Spleen (tissue), 11 donors: ENCODE measurements at regions not wholly inside any gene's neighbourhood (a gene's known extent, or its start where the extent isn't known, plus 50 kb on each side); places are given as distances from the start of the nearest gene placed in this dataset.

ENCODE experiments used
- DNase-seq: peaks from one replicate; pipeline ENCODE4 v3.0.0-alpha.2; 2020
- H3K27ac ChIP-seq, 8 donors: fragments of 200-600 bp; sonication (generic) in 7 of 8; 1 replicate in 4 of 8; 2 replicates in 4 of 8; pipeline versions ENCODE4 v1.5.0 to v1.8.0; 2016 to 2021; ENCODE audit warnings: inconsistent platforms in 4 of 8, mild to moderate bottlenecking in 4 of 8, moderate library complexity in 1 of 8
- H3K27me3 ChIP-seq, 7 donors: fragments of 200-600 bp; sonication (generic) in 6 of 7; replicated peaks in 1 of 7; 1 replicate in 4 of 7; 2 replicates in 3 of 7; pipeline versions ENCODE4 v1.5.0 to v1.8.0; 2016 to 2021; ENCODE audit warnings: inconsistent platforms in 3 of 7, mild to moderate bottlenecking in 1 of 7
- H3K36me3 ChIP-seq, 6 donors: fragments of 200-600 bp; sonication (generic) in 5 of 6; 1 replicate in 4 of 6; 2 replicates in 2 of 6; pipeline versions ENCODE4 v1.5.0 to v1.8.0; 2016 to 2021; ENCODE audit warnings: inconsistent platforms in 2 of 6
- H3K4me1 ChIP-seq, 6 donors: fragments of 200-600 bp; sonication (generic) in 5 of 6; 1 replicate in 3 of 6; 2 replicates in 3 of 6; pipeline versions ENCODE4 v1.5.0 to v1.8.0; 2016 to 2021; ENCODE audit warnings: inconsistent platforms in 3 of 6
- H3K4me3 ChIP-seq, 8 donors: fragments of 200-600 bp; sonication (generic) in 7 of 8; 1 replicate in 4 of 8; 2 replicates in 4 of 8; pipeline versions ENCODE4 v1.5.0 to v1.8.0; 2016 to 2021; ENCODE audit warnings: inconsistent platforms in 4 of 8, mild to moderate bottlenecking in 4 of 8, moderate library complexity in 2 of 8
- H3K9me3 ChIP-seq, 8 donors: fragments of 200-600 bp; sonication (generic) in 7 of 8; 1 replicate in 4 of 8; 2 replicates in 4 of 8; pipeline versions ENCODE4 v1.5.0 to v1.8.0; 2016 to 2021; ENCODE audit warnings: inconsistent platforms in 4 of 8
- POLR2A ChIP-seq, 3 donors: fragments of 450-650 bp; IDR thresholded peaks; one replicate each; pipeline ENCODE4 v1.5.1; 2017; ENCODE audit warnings: antibody characterized with exemption in 3 of 3, mild to moderate bottlenecking in 1 of 3
- POLR2AphosphoS5 ChIP-seq, 3 donors: sonication (generic); formaldehyde crosslinking; IDR thresholded peaks; one replicate each; pipeline ENCODE4 v1.5.1; 2017; ENCODE audit warnings: antibody characterized with exemption in 3 of 3
- WGBS, 5 donors: extraction: QIAGEN DNeasy Blood & Tissue Kit in 3 of 5; methylation state at CpG; one replicate each; pipeline versions ENCODE4 v1.1.5 to v1.1.7; 2013 to 2018; 5-methylcytosine and 5-hydroxymethylcytosine counted together
- intact Hi-C: fragments of 100-400 bp; cut with DNase I; formaldehyde crosslinking; loops from one replicate; pipeline ENCODE4 v1.15.0; 2023; ENCODE audit warnings: low total_unique reads
- TF ChIP-seq, protein P1 (sequence below), 11 experiments: fragments of 200-600 bp in 7 of 11; fragments of 450-650 bp in 4 of 11; sonication (generic) in 4 of 11; IDR thresholded peaks in 8 of 11; conservative IDR thresholded peaks in 3 of 11; 1 replicate in 7 of 11; 2 replicates in 4 of 11; pipeline versions ENCODE4 v1.4.0 to v1.8.0; 2016 to 2021; ENCODE audit warnings: antibody characterized with exemption in 11 of 11, inconsistent platforms in 4 of 11, mild to moderate bottlenecking in 1 of 11
- donor health status: healthy with polysubstance abuse.
- donor health status: DM: no; HTN: no; CAD: no; lungs with moderate emphysema.
- donor health status: DM: no; HTN: no; CAD: no.
- donor health status: Bipolar disorder and iron deficiency.
- donor health status: healthy.
- donor health status: DM: no; HTN: no; CAD: no.
- donor health status: DM: yes; HTN: yes; CAD: no.

DNA sequence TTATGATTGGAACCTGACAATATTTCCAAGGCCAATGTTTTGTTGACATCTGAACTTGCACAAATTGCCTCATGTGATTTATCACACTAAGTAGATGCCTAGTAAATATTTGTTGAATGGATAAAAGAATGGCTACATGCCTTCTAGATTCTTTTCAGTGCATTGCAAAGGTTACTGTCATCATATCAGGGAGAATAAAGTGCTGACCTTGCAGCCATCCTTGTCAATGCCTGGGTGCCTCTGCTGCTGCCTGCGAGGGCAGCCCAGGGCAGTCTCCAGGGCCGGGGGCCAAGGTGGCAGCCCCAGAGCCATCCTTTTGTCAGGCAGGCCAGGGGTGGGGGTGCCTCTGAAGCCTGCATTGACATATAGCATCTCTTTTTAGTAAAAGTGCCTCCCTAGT is 325.6 kb upstream of the MTNR1B start:
- TF ChIP-seq, protein P1, sequence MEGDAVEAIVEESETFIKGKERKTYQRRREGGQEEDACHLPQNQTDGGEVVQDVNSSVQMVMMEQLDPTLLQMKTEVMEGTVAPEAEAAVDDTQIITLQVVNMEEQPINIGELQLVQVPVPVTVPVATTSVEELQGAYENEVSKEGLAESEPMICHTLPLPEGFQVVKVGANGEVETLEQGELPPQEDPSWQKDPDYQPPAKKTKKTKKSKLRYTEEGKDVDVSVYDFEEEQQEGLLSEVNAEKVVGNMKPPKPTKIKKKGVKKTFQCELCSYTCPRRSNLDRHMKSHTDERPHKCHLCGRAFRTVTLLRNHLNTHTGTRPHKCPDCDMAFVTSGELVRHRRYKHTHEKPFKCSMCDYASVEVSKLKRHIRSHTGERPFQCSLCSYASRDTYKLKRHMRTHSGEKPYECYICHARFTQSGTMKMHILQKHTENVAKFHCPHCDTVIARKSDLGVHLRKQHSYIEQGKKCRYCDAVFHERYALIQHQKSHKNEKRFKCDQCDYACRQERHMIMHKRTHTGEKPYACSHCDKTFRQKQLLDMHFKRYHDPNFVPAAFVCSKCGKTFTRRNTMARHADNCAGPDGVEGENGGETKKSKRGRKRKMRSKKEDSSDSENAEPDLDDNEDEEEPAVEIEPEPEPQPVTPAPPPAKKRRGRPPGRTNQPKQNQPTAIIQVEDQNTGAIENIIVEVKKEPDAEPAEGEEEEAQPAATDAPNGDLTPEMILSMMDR (IDR thresholded peaks at IDR 0.05 in 8 of 11, conservative IDR thresholded peaks at IDR 0.05 in 3 of 11) = no peak
- TF ChIP-seq POLR2A (IDR thresholded peaks at IDR 0.05) (no peak), POLR2AphosphoS5 (IDR thresholded peaks at IDR 0.05) (no peak)
- DNase-seq = no peak
- no peaks in the 10 kb centered on the region for H3K27me3 ChIP-seq
- H3K36me3 ChIP-seq = no peaks in the 10 kb centered on the region
- H3K4me3 ChIP-seq = no peak overlapping the region
- intact Hi-C loops = loop anchor here (10.0 kb wide), 1 partner anchor 61 kb away; no protein-coding TSS in a partner anchor
- H3K27ac ChIP-seq = no peak overlapping the region
- H3K9me3 ChIP-seq = no peaks in the 10 kb centered on the region
- no peaks in the 10 kb centered on the region for H3K4me1 ChIP-seq
- 75 to 91% (median 85%) methylated on average over 2 of the region's 2 CpGs for WGBS, 5 donors

DNA sequence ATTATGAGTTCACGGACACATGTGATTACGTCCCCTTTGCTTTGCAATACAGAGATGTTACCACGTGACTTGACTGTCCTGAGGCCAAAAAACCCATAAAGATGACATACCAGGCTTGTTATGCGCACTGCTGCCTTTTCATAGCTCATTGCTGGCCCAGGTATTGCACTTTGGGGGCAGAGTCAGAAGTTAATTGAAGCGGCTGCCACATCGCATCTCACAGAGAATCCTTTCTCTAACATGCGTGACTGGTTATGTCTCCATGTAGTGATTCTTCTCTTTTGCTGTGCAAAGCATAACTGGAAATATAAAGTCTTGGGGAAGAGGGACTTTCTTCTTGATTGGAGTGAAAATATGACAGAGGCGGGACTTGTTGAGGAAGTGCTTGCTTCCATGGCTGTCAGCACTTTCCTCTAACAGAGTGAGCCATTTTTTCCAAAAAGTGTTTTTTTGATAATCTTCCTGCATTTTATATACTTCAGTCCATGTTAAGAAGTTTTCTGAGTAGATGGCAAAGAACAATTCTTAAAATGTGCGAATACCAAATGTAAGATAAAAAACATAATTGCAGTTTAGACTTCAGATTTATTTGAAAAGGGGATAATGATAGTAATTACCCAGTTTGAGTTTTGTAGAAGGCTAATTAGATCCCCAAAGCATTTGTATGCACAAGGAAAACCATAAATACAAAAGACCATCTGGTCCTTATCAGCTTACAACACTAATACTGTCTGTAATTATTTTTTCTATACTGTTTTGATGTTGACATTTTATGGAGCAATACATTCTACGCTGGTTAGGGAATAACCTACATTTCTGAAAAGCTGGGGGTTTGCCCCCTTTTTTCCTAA is 324.6 kb upstream of the MTNR1B start:
- Histone ChIP-seq H3K4me1 (no peaks in the 10 kb centered on the region), H3K27me3 (no peaks in the 10 kb centered on the region), H3K27ac (no peak overlapping the region), H3K4me3 (no peak overlapping the region), H3K36me3 (no peaks in the 10 kb centered on the region), H3K9me3 (no peaks in the 10 kb centered on the region)
- WGBS, 5 donors = 84 to 95% (median 90%) methylated on average over 10 of the region's 10 CpGs
- TF ChIP-seq, protein P1 (IDR thresholded peaks at IDR 0.05 in 8 of 11, conservative IDR thresholded peaks at IDR 0.05 in 3 of 11) = no peak
- no peak for TF ChIP-seq POLR2A (IDR thresholded peaks at IDR 0.05)
- no peak for TF ChIP-seq POLR2AphosphoS5 (IDR thresholded peaks at IDR 0.05)
- DNase-seq = no peak
- intact Hi-C loops = loop anchor here (10.0 kb wide), 1 partner anchor 60 kb away; no protein-coding TSS in a partner anchor

DNA sequence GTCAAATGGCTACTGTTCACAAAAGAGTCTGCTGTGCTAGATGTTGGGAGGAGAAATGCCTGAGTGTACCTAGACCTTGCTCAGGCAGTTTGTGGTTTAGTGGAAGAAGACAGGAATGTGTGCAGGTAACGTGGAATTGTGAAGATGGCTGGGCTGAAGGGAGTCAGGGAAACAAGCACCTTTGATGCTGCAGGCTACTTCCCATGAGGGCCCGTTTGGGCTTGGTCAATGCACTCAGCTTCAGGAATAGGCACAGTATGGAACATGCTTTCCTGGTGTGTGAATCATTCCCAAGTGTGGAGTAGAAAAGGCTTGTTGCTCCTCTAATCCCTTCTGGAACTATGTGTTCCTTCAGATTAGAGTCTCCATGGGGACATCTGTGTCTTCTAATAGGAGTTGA is 318.3 kb upstream of the MTNR1B start:
- intact Hi-C loops = no loop called here
- TF ChIP-seq POLR2A (IDR thresholded peaks at IDR 0.05) (no peak), POLR2AphosphoS5 (IDR thresholded peaks at IDR 0.05) (no peak)
- TF ChIP-seq, protein P1 (IDR thresholded peaks at IDR 0.05 in 8 of 11, conservative IDR thresholded peaks at IDR 0.05 in 3 of 11) = no peak
- H3K27ac ChIP-seq = no peak overlapping the region
- H3K4me1 ChIP-seq = no peaks in the 10 kb centered on the region
- H3K9me3 ChIP-seq = no peaks in the 10 kb centered on the region
- H3K27me3 ChIP-seq = no peaks in the 10 kb centered on the region
- no peaks in the 10 kb centered on the region for H3K36me3 ChIP-seq
- no peak overlapping the region for H3K4me3 ChIP-seq
- DNase-seq = no peak
- 75 to 89% (median 77%) methylated on average over 2 of the region's 2 CpGs for WGBS, 5 donors

DNA sequence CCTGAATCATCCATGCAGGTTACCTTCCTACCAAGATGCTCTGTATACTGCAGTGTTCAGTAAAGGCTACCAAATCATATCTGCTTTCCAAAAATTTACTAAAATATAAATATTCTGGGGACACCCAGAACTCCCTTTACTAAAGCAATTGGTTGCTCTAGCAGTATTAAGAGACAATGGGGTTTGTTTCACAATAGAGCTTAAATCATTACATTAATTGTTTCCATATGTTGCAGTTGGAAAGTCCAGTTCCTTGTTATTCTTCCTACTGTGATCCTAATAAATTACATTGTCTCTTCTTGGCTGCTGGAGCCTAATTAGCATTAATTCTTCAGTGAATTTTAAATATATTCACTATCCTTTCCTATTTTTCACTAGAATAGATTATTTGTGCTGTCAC is 316.0 kb upstream of the MTNR1B start:
- H3K36me3 ChIP-seq = no peaks in the 10 kb centered on the region
- H3K27me3 ChIP-seq = no peaks in the 10 kb centered on the region
- H3K9me3 ChIP-seq = no peaks in the 10 kb centered on the region
- intact Hi-C loops = no loop called here
- no peak overlapping the region for H3K4me3 ChIP-seq
- no peak overlapping the region for H3K27ac ChIP-seq
- no peaks in the 10 kb centered on the region for H3K4me1 ChIP-seq
- DNase-seq = no peak
- TF ChIP-seq, protein P1 (IDR thresholded peaks at IDR 0.05 in 8 of 11, conservative IDR thresholded peaks at IDR 0.05 in 3 of 11) = no peak
- TF ChIP-seq POLR2A (IDR thresholded peaks at IDR 0.05) (no peak), POLR2AphosphoS5 (IDR thresholded peaks at IDR 0.05) (no peak)
